Hematopoietic multipotent progenitor cell treated with erythropoietin and hydrocortisone succinate and interleukin-3 and kit ligand, for 17 days (in vitro differentiated cells): ENCODE measurements at regions not wholly inside any gene's neighbourhood (a gene's known extent, or its start where the extent isn't known, plus 50 kb on each side); places are given as distances from the start of the nearest gene placed in this dataset.

ENCODE experiments used
- DNase-seq: peaks from one replicate; pipeline ENCODE4 v3.0.0-alpha.2; 2015; ENCODE audit warnings: low spot score

DNA sequence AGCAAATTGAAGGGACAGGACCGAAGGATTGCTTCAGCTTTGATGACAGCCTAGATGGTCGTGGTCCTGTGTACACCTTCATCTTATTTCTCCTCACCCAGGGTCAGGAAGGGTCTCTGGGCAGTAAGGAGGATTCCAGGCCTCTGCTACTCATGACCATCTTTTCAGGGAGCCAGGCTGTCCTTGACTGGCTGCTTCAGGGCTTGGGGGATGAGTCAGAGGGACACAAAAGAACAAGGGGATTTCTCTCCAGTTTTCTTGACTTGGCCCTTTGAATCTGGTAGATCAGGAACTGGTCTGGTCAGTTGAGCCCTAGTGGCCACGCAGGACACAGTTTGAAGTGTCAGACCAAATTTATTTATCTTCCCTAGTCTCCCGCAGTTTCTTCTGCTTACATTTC, 402.1 kb upstream of the CHD6 start:
- DNase-seq = no peak

DNA sequence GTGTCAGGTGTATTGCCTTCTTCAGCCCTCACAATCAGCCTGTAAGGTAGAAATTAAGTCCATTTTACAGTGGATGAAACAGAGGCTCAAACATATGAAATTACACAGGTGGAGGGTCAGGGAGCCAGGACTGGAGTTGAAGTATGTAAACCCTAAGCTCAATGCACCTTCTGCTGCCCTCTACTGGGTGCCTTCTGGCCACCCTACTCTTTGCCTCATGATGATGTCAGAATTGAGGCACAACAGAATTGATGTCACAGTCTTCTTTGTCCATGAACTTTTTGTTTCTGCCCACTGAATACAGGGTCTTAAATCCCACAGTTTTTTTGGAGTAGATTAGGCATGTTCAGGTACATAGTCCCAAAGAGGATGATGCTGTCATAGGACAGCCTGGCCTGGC, 400.8 kb upstream of the CHD6 start:
- DNase-seq = no peak

DNA sequence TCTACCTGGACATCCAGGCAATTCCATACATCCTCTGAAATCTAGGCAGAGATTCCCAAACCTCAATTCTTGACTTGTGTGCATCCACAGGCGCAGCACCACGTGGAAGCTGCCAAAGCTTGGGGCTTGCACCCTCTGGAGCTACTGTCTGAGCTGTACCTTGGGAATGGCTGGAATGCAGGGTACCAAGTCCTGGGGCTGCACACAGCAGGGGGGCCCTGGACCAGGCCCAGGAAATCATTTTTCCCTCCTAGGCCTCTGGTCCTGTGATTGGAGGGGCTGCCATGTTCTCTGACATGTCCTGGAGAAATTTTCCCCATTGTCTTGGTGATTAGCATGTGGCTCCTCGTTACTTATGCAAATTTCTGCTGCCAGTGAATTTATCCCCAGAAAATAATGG, 391.9 kb upstream of the CHD6 start:
- no peak for DNase-seq

DNA sequence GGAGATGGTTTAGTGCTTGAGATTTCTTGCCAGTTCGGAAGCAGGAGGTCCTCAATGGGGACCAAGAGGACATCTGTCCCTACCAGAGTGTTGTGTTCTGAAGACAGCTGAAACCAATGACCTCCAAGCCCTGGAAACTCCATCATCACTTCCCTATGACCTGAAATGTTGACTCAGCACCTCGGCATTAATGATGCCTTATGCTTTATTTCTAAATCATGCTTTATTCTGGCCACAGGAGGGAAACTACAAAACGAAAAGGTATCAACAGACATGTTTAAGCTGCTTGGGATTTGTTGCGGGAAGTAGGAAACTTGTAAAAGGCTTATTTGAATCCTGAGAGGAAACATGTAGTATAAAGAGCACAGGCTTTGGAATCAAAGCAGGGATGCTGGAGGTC, 389.1 kb upstream of the CHD6 start:
- DNase-seq = no peak

DNA sequence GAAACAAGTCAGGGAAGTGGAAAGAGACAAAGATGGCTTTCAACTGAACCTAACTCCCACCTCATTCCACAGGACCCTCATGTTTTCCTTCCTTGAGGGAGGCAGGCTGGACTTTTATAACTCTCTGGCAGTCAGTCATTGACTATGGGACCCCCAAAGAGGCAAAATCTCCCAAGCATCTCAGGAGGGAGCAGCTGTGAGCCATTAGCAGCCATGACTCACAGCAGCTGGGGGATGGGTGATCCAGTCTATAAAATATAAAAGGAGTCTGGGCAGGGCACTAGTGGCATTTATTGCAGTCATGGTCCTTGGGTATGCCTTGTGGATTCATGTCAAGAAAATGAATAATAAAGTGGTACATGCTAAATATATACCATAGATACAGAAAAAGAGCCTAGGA, 387.0 kb upstream of the CHD6 start:
- no peak for DNase-seq

DNA sequence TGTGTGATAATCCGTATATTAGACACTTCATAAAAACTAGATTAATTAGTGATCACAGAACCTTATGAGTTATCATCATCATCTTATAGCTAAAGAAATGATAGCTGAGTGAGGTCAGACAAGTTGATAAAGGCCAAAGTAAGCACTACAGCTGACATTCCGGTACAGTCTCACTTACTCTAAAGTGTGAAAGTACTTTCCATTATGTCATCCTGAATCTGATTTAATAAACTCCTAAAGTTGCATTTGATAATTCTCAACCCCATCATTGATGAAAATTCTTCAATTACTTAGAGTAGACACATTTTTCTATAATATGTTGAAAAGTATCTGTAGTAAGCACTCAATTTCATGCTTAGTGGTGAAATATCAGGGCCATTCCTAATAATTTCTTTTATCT, 385.2 kb upstream of the CHD6 start:
- DNase-seq = no peak

DNA sequence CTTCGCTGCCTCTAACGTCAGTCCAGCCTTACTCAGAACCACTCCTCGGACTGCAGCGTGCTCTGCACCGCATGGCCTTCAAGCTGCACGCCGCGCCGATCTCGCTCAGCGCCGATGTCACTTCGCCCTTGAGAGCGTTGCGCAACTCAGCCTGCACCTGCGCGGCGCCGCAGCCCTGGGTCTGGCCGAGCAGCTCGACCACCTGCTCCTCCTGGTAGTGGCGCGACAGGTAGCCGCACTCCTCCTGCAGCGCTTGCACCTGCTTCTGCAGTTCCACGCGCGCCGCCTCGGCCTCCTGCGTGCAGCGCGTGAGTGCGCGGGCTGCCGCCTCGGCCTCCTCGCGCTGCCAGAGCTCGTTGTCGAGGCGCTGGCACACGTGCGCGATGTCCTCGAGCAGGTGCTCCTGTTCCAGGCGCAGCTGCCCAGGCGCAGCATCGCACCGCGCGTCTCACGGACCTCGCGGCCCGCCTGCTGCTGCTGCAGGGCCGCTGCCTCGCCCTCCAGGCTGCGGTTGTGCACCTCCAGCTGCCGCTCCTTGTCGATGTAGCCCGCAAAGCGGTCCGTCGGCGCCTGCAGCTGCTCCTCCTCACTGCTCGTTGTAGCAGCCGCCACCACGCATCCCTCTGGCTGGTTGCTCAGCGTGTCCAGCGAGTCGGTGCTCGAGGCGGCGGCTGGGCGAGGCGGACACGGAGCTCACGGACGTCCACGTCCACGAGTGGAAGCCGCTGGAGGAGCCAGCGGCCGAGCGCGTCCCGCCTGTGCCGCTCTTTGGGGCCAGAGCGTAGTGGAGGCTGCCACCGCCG, 380.6 kb upstream of the CHD6 start:
- DNase-seq = no peak

DNA sequence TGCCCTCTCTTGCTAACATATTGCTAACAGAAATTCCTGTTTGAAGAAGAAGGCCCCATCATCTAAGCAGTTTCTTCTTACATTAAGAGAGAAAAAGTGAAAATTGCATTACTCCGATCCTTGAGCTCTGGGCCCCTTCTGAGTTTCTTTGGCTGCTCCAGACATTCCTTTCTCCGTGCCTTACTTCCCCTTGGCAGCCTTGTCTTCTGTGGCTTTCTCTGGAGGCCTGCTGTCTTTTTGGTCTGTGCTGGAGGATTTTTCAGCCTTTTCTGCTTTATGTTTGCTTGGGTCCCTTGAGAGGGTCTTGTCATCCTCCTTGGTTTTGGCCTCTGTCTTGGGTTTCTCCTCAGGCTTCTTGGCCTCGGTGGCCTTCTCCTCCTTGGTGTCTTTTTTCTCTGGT, 378.8 kb upstream of the CHD6 start:
- DNase-seq = no peak

DNA sequence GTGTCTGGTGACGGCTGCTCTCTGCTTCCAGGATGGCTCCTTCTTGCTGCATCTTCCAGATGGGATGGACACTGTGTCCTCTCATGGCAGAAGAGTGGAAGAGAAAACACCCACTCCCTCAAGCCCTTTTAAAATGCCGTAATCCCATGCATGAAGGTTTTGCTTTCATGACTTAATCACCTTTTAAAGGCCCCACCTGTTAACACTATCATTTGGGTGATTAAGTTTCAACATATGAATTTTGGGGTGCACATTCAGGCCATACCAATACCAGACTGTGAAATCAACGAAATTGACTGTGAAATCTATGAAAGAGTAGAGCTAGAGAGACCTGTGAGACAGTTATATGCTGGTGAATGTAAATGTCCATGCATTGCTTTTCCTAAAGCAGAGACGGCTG, 374.3 kb upstream of the CHD6 start:
- DNase-seq = no peak

DNA sequence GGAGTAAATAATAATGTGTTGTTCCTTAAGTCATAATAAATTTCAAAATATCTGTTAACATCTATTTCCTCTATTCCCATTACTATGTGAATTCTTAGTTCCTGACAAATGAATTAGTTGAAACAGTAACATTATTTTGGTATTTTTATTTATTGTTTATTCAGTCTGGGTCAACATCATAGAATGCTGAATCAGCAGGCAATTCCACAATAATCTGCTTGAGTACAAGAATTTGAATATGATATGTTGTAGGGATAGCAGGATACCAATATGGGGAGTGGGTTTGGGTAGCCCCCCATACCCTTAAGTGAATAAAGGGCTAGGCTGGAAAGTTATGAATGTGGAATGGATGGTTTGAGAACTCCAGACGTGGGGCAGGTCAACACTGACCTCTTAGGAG, 373.2 kb upstream of the CHD6 start:
- no peak for DNase-seq

DNA sequence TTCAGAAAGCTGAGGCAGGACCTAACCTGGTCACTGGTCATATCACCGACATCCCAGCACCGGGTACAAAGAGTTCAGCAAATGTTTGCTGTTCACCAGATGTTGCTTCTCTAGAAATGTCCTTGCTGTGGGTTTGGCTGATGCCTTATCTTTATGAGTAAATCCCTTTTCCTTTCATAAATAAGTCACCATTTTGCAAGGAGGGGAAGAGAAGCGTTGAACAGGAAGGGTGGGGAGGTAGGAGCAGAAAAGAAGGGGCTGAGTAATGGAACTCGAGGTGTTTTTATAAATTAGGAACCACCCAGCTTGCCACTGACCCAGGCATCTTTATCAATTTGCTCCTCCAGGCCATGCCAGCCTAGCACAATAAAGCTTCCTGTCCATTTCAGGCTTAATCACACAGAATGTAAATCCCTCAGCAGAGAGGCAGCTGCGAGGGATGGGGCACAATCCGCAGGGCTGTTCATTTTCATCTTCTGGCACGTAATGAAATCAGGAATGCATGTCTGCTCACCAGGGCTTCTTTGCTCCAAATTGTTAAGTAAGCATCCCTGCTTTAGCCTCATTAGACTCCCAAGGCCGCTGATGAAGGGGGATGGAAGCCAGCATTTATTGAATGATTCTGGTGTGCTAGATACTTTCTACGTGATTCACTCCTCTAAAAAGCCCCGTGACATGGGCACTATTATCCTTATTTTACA, 371.9 kb upstream of the CHD6 start:
- DNase-seq = no peak

DNA sequence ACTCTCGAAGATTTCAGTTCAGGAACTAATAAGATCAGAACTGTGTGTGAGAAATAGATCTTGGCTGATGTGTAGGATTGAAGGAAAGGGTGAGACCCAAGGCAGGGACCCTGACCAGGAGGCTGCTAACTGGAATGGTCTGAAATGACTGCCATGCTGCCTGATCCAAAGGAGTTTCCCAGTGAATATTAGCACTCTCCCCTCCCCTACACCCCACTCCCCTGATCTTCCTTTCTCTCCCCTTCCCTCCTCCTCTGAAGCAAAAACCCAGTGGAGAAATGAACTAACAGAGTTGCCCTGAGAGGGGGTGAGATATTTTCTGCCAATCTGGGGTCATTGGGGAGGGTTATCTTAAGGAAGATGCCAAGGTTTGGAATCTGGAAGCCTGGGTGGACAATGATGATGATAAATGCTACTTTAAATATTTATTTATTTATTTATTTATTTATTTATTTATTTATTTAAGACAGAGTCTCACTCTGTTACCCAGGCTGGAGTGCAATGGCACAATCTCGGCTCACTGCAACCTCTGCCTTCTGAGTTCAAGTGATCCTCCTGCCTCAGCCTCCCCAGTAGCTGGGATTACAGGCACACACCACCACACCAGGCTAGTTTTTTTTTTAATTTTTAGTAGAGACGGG, 371.0 kb upstream of the CHD6 start:
- no peak for DNase-seq

DNA sequence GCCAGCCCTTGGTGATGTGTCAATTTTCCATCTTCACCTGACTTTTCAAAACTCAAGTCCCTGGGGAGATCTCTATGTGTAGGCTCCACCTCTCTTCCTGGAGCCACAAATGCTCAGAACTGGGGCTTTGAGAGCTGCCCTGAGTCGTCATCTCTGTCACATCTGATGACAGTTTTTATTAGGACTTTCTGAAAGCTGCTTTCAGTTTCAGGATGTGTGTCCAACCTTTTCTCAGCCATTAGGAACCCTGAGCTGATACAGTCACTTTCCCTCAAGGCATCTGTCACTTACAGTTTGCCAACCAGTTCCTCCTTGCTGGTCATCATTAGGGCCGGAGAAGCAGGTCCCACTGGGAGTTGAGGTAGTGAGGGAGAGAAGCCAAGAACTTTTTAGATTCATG, 365.9 kb upstream of the CHD6 start:
- no peak for DNase-seq

DNA sequence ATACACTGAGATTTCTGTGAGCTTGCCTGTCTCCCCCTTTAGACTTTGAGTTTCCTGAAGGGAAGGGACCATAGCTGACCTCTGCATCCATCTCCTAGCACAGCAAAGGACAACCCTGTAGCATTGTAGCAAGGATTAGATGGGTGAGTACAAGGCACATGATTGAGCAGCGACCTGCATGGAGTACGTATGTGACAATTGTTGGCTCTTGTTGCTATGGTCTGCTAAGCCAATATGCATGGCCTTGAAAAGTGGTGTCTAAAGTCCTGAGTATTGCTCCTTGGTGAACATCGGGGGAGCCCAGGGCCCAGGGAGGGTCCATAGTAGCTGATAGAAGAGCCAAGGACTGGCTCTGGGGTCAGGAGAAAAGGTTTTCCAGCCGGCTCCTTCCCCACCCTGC, 365.0 kb upstream of the CHD6 start:
- DNase-seq = no peak

DNA sequence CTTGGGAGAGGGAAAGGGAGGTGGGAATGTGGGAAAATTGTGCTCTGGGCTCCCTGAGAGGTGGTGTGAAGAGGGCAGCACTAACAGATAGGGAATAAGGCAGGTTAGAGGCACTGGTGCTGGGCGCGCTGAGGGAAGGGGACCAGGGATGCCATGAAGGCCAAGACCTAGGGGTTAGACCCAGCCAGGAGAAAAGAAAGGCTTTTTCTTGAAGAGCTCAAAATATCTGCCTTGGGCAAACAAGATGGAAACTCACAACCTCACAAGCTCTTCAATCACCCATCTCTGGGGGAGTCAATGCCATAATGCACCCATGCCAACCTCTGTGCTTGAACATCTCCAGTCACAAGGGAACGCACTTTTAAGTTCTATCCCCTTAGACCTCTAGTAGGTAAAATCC, 363.6 kb upstream of the CHD6 start:
- no peak for DNase-seq

DNA sequence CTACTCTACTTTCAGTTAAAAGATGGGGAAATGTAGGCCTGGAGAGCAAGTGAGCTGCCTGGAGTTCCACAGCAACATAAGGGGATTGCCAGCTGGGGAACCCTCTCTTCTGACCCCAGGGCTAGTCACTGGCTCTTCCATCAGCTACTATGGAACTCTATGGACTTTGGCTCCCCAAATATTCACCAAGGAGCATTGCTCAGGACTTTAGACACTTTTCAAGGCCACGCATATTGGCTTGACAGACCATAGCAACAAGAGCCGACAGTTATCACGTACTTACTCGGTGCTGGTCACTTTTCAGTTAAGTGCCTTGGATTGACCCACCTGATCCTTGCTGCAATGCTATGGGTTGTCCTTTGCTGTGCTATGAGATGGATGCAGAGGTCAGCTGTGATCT, 360.7 kb upstream of the CHD6 start:
- DNase-seq = no peak

DNA sequence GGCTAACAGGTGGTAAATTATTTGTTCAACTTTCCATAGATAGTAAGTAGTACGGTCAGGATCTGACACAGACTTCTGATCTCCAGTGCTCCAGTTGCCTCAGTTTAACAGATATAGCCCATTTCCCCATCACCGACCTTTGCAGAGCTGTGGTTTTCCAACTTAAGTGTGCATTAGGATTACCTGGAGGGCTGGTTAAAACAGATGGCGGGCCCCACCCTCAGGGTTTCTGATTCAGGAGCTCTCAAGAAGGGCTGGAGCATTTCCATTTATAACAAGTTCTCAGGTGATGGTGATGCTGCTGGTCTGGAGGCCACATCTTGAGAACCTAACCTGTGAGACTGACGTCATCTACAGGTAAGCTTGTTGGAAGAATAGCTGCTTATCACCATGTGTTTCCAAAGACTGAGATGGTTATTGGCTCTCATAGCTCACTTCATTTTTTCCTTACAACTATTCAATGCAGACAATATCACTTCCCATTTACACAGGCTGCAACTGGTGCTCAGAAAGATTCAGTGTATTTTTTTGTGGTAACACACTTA, 360.1 kb upstream of the CHD6 start:
- DNase-seq = no peak

DNA sequence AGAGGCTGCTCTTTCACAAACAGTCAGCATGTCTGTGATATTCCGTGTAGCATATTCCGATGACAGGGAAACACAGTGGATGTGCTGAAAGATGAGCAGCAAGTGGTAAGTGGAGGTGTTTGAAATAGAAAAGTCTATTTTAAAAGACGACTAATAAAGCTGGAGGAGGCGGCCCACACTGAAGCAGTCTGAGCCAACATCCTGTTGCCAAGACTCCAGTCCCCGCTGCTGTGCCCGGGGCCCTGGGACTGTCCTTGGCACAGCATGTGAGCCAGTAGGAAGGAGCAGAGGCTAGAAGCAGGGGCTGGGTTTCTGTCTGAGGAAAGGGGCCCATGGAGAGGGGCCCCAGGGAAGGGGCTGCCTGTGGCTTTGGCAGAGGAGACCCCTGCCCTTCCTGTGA, 351.5 kb upstream of the CHD6 start:
- DNase-seq = no peak

DNA sequence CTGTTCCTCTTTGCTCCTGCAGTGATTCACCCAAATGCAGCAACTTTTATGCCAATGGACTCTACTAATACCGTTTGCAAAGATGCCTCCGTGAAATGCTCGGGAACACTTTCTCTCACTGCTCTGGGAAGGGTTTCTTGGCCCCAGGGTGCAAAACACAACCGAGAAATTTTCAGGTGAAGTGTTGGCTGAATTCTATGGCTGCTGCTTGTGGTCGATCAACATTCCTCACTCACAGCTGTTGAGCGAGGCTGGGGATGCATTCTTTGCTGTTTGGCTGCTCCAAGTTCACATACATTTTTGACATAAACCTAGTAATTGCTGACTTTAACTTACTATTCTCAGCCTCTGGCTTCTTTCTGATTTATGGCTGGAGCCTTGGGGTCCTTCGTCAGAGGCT, 342.0 kb upstream of the CHD6 start:
- DNase-seq = no peak

DNA sequence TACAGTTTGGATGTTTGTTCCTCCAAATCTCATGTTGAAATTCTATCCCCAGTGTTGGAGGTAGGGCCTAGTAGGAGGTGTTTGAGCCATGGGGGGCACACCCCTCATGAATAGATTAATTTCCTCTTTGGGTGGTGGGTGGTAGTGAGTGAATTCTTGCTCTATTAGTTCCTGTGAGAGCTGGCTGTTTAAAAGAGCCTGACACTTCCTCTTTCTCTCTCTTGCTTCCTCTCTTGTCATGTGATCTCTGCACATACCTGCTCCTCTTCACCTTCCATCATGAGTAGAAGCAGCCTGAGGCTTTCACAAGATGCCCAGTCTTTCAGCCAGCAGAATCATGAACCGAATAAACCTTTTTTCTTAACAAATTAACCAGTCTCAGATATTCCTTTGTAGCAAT, 340.2 kb upstream of the CHD6 start:
- no peak for DNase-seq

DNA sequence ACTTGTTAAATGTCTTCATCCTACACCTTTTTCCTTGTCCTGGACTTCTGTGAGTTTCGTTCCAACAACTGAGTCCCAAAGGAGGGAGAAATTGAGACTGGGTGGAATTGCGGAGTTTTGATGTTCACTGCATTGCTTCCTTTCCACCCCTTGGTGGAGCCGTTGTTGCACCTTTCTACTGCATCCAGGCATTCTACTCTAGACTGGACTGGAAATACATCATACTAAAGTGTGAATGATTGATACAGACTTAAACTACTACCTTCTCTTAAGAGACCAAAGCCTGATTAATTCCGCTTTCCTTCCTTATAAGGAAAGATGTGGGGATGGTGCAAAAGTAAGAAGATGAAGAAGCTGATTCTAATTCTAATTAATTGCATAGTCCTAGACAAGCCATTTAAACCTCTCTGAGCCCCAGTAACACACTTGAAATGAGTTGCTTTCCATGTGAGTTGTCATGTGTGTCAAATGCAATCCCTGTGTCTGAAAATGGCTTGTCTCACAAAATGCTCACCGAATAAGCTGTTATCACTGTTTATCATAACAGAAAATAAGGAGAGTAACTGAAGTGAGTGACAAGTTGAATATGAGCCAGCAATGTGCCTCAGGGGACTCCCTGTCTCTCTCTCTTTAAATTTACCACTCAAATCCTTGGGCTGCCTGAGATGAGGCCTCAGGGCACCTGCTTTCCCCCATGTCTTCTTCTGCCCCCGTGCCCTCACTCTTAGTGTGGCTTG, 338.3 kb upstream of the CHD6 start:
- DNase-seq = no peak

DNA sequence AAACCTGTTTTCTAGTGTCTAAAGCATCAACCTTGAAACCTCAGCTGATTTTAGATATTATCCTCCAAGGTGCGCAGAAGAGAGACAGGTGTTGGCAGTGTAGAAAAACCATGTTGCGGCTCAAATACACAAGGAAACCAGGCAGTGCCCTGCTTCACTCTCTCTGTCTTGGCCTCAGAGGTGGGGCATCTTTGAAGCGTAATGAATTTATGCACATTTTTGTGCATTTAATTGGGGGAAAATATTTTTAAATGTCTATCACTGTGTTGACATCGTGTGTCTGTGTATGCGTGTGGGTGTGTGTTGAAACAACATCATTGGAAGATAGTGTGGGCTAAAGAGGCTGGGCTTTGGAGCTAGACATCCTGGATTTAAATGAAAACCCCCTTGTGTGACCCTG, 334.0 kb upstream of the CHD6 start:
- DNase-seq = no peak

DNA sequence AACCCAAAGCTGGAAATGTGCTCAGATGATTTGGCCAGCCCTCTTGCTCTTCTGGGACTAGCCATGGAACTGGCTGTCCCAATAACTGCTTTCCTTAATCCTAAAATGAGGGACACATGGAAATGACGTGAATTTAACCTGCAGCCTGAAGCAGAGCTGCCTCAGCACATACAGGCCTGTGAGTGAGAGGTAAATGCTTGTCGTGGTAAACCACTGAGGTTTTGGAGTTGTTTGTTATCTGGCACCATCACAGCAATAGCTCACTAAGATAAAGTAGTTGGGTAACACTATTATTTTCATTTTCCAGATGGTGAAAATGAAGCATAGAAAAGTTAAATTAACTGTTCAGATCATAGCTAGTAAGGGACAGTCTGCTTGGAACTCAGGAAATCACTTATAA, 333.4 kb upstream of the CHD6 start:
- no peak for DNase-seq
